ENCODE measurements at regions not wholly inside any gene's neighbourhood (a gene's known extent, or its start where the extent isn't known, plus 50 kb on each side); places are given as distances from the start of the nearest gene placed in this dataset.
A peak's percentile ranks its signal among the peaks of the same experiment; 100 is the strongest.
"Not testable (repeated sequence)": the region's sequence is repeated elsewhere in the genome, so short reads cannot be mapped to it uniquely, and the experiment has no call there.

DNA sequence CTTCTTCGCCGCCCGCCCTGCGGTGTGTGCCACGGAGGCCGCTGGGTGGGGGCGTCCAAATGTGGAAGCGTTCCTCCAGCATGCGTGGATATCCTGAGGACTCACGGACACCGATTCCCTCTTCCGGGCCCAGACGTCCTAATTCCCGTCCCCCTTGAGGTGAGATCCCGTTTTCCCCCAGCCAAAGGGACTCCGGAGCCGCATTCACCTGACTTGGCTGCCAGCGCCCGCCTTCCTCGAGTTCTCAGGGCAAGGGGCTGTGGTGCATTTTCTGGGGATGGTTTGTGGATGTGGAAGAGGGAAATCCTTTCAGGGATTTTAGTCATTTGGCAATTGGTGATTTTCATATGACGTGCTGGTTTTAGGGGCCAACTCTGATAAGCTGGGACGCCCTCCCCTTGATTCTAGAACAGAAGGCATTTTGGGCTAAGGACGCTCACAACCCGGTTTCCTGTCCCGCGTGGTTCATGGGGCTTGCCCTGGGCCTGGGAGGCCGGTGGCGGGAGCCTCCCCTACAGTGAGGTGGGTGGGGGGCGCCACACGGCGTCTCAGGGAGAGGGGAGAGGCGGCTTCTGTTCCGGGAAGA, 165.4 kb downstream of the ACTR3B start:
- peak overlapping the region; percentile 30 for H3K4me3 Mint-ChIP-seq (ENCODE audit: unreplicated experiment)
- H3K27me3 Mint-ChIP-seq (ENCODE audit: unreplicated experiment) = peaks cover 3% of the 10 kb centered on the region
- no peak for DNase-seq
- no peak for TF ChIP-seq CTCF (IDR thresholded peaks at IDR 0.05; ENCODE audit: partially characterized antibody, unreplicated experiment)
- H3K4me1 Mint-ChIP-seq (ENCODE audit: low read depth, unreplicated experiment) = no peaks in the 10 kb centered on the region
- no peaks in the 10 kb centered on the region for H3K36me3 Mint-ChIP-seq (ENCODE audit: unreplicated experiment)
- H3K9me3 Mint-ChIP-seq (ENCODE audit: unreplicated experiment) = peaks cover 4% of the 10 kb centered on the region
- no peak overlapping the region for H3K27ac Mint-ChIP-seq (ENCODE audit: unreplicated experiment)

- H3K9me3 Mint-ChIP-seq (ENCODE audit: unreplicated experiment) = peaks cover 4% of the 10 kb centered on the region
- DNase-seq = peak; percentile 66
These were observed 166.0 kb downstream of the ACTR3B start for GRCh38 chr7:152925412-152926147.

DNA sequence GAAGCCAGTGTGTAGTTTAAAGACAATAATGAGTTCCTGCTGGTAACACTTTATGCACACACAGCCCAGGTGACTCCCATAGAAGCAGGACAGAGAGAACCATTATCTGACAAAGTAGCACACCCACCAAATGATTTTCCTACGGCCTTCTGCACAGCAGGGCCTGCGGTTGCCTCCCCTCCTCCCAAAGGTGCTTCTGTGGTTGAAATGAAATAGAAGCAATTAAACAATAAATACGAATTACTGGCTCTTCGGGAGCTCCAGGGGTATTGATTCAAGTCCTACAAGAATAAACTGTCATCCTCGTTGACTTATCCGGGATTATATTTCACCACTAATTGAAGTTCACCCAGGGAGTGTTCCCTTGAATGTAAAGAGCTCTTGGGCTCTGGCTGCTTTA, 172.1 kb downstream of the ACTR3B start:
- TF ChIP-seq CTCF (IDR thresholded peaks at IDR 0.05; ENCODE audit: partially characterized antibody, unreplicated experiment) = no peak
- no peak for DNase-seq
- Mint-ChIP-seq H3K36me3 (ENCODE audit: unreplicated experiment) (no peaks in the 10 kb centered on the region), H3K4me3 (ENCODE audit: unreplicated experiment) (no peak overlapping the region), H3K27me3 (ENCODE audit: unreplicated experiment) (peaks cover 1% of the 10 kb centered on the region), H3K4me1 (ENCODE audit: low read depth, unreplicated experiment) (no peaks in the 10 kb centered on the region), H3K27ac (ENCODE audit: unreplicated experiment) (no peak overlapping the region), H3K9me3 (ENCODE audit: unreplicated experiment) (peaks cover 2% of the 10 kb centered on the region)

More at GRCh38 chr7:152925412-152926147, 166.0 kb downstream of the ACTR3B start:
- H3K36me3 Mint-ChIP-seq (ENCODE audit: unreplicated experiment) = no peaks in the 10 kb centered on the region
- peak overlapping the region; percentile 67 for H3K4me3 Mint-ChIP-seq (ENCODE audit: unreplicated experiment)
- peaks cover 3% of the 10 kb centered on the region for H3K27me3 Mint-ChIP-seq (ENCODE audit: unreplicated experiment)
- no peaks in the 10 kb centered on the region for H3K4me1 Mint-ChIP-seq (ENCODE audit: low read depth, unreplicated experiment)
- no peak for TF ChIP-seq CTCF (IDR thresholded peaks at IDR 0.05; ENCODE audit: partially characterized antibody, unreplicated experiment)
- H3K27ac Mint-ChIP-seq (ENCODE audit: unreplicated experiment) = no peak overlapping the region

DNA sequence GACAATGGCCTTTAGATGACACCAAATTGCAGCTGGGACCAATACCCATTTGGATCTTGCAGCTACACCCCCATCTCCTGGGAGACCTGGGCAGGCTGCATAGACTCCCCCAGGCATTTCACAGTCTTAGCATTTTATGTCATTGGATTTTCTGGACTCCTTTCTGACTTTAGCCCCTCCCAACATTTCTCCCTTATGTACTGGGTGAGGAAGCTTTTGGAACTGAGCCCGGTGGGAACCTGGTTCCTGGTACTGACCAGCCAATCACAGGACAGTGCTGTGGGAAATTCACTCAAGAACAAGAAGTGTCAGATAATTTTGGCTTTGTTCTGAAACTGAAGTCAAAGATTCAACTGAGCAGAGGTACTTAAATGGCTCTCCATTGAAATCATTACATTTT, 177.7 kb downstream of the ACTR3B start:
- H3K9me3 Mint-ChIP-seq (ENCODE audit: unreplicated experiment) = no peaks in the 10 kb centered on the region
- TF ChIP-seq CTCF (IDR thresholded peaks at IDR 0.05; ENCODE audit: partially characterized antibody, unreplicated experiment) = no peak

DNA sequence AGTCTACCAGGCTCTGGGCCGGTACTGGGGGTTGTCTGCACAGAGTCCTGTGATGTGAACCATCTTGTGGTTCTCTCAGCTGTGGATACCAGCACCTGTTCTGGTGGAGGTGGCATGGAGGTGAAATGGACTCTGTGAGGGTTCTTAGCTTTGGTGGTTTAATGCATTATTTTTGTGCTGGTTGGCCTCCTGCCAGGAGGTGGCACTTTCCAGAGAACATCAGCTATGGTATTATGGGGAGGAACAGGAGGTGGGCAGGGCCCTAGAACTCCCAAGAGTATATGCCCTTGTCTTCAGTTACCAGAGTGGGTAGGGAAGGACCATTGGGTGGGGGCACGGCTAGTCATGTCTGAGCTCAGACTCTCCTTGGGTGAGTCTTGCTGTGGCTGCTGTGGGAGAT, 187.1 kb downstream of the ACTR3B start:
- not testable (repeated sequence) for H3K4me1 Mint-ChIP-seq (ENCODE audit: low read depth, unreplicated experiment); H3K27ac Mint-ChIP-seq (ENCODE audit: unreplicated experiment); H3K36me3 Mint-ChIP-seq (ENCODE audit: unreplicated experiment); H3K9me3 Mint-ChIP-seq (ENCODE audit: unreplicated experiment); H3K4me3 Mint-ChIP-seq (ENCODE audit: unreplicated experiment); DNase-seq; H3K27me3 Mint-ChIP-seq (ENCODE audit: unreplicated experiment)

More for the DNA sequence above, 177.7 kb downstream of the ACTR3B start:
- no peak for DNase-seq
- H3K27me3 Mint-ChIP-seq (ENCODE audit: unreplicated experiment) = no peaks in the 10 kb centered on the region
- H3K4me1 Mint-ChIP-seq (ENCODE audit: low read depth, unreplicated experiment) = no peaks in the 10 kb centered on the region
- H3K4me3 Mint-ChIP-seq (ENCODE audit: unreplicated experiment) = no peak overlapping the region
- no peaks in the 10 kb centered on the region for H3K36me3 Mint-ChIP-seq (ENCODE audit: unreplicated experiment)
- H3K27ac Mint-ChIP-seq (ENCODE audit: unreplicated experiment) = no peak overlapping the region
